ENCODE measurements at regions not wholly inside any gene's neighbourhood (a gene's known extent, or its start where the extent isn't known, plus 50 kb on each side); places are given as distances from the start of the nearest gene placed in this dataset.

- in situ Hi-C loops (cut with MboI; ENCODE audit: low sequenced_read_pairs) = no loop called here
Measured at GRCh38 chr7:34364130-34364529, 293.9 kb upstream of the NPSR1 start.

More at GRCh38 chr7:34364130-34364529, 293.9 kb upstream of the NPSR1 start:
- Histone ChIP-seq H3K18ac (ENCODE audit: low read depth, low read length) (no peak overlapping the region), H2BK120ac (ENCODE audit: low read depth, low read length) (no peak overlapping the region), H2AK9ac (replicated peaks; ENCODE audit: low read depth, low read length, poor library complexity) (no peak overlapping the region), H2AK5ac (ENCODE audit: low read depth, low read length) (no peak overlapping the region), H4K91ac (ENCODE audit: insufficient read depth, low read depth, low read length) (no peak overlapping the region), H3K27ac (ENCODE audit: insufficient read depth, low read length) (no peak overlapping the region), H2BK5ac (ENCODE audit: low read depth, low read length, poor library complexity, severe bottlenecking) (no peak overlapping the region), H3K9ac (ENCODE audit: low read depth, low read length) (no peak overlapping the region), H2AFZ (replicated peaks; ENCODE audit: low read length, poor library complexity) (no peak overlapping the region), H2BK20ac (ENCODE audit: low read depth, low read length) (no peak overlapping the region), H3K4me1 (ENCODE audit: control insufficient read depth, insufficient read depth, low read length) (no peaks in the 10 kb centered on the region), H3K79me1 (ENCODE audit: low read depth in 1 of 2, low read length in 2 of 2) (no peaks in the 10 kb centered on the region), H2BK15ac (ENCODE audit: low read depth, low read length) (no peak overlapping the region), H3K27me3 (ENCODE audit: control insufficient read depth, insufficient read depth, low read length) (no peaks in the 10 kb centered on the region; the same call in 1 of the 2 replicates), H3K4me2 (ENCODE audit: low read depth, low read length) (no peak overlapping the region), H3K9me3 (ENCODE audit: control insufficient read depth, insufficient read depth, low read length) (no peaks in the 10 kb centered on the region), H3K14ac (replicated peaks; ENCODE audit: low read depth, low read length) (no peak overlapping the region), H3K4me3 (ENCODE audit: insufficient read depth, low read depth, low read length) (no peak overlapping the region), H3K36me3 (ENCODE audit: control insufficient read depth, insufficient read depth, low read length) (no peaks in the 10 kb centered on the region), H3K23ac (ENCODE audit: low read depth, low read length) (no peak overlapping the region), H4K20me1 (ENCODE audit: insufficient read depth, low read length) (no peaks in the 10 kb centered on the region), H3K9me1 (ENCODE audit: insufficient read depth, low read length) (no peaks in the 10 kb centered on the region), H3K4ac (ENCODE audit: low read depth, low read length) (no peak overlapping the region), H4K5ac (ENCODE audit: low read depth, low read length) (no peak overlapping the region), H4K8ac (ENCODE audit: low read depth in 2 of 2, low read length in 2 of 2) (no peak overlapping the region), H3K56ac (ENCODE audit: extremely low read depth, insufficient read depth, low read length) (no peak overlapping the region)
- ATAC-seq (ENCODE audit: low read depth) = no peak
- intact Hi-C loops (cut with micrococcal nuclease) = no loop called here
- CTCF ChIA-PET = no interaction called here
- DNase-seq = no peak
- dilution Hi-C loops (cut with HindIII; ENCODE audit: low sequenced_read_pairs, unreplicated experiment) = no loop called here
- TF ChIP-seq RFX5 (IDR thresholded peaks at IDR 0.05; ENCODE audit: low read depth, low read length) (no peak), BHLHE40 (IDR thresholded peaks at IDR 0.05; ENCODE audit: low read depth, low read length) (no peak), MAFK (IDR thresholded peaks at IDR 0.05; ENCODE audit: low read depth, low read length) (no peak), ELK1 (IDR thresholded peaks at IDR 0.05; ENCODE audit: borderline replicate concordance, low read depth, low read length) (no peak), MAZ (IDR thresholded peaks at IDR 0.05; ENCODE audit: borderline replicate concordance, low read depth, low read length) (no peak), CTCF (conservative IDR thresholded peaks at IDR 0.05; ENCODE audit: low read depth, low read length) (no peak), FOS (IDR thresholded peaks at IDR 0.05; ENCODE audit: low read depth, low read length) (no peak), SMC3 (IDR thresholded peaks at IDR 0.05; ENCODE audit: low read depth, low read length) (no peak), MXI1 (IDR thresholded peaks at IDR 0.05; ENCODE audit: borderline replicate concordance, low read depth, low read length) (no peak), RCOR1 (IDR thresholded peaks at IDR 0.05; ENCODE audit: insufficient replicate concordance, low read length) (no peak), USF2 (IDR thresholded peaks at IDR 0.05; ENCODE audit: low read depth, low read length) (no peak)
- 20% methylated on average over 1 of the region's 2 CpGs; no CpG with 5 or more reads in 1 of the 2 experiments for WGBS, 2 experiments (ENCODE audit: extremely low coverage in 2 of 2, insufficient read length in 1 of 2)
- BruUV-seq (replicated peaks) = no TSS peak
- POLR2A ChIA-PET (ENCODE audit: unreplicated experiment) = no interaction called here

Data from IMR-90 (cell line).